ENCODE measurements at regions not wholly inside any gene's neighbourhood (a gene's known extent, or its start where the extent isn't known, plus 50 kb on each side); places are given as distances from the start of the nearest gene placed in this dataset.

GRCh38 chr16:13314633-13315032 lies 413.2 kb downstream of the SHISA9 start:
- no peak for DNase-seq (ENCODE audit: extremely low read depth, insufficient read length)
- Histone ChIP-seq H3K36me3 (ENCODE audit: control insufficient read depth, insufficient read depth, low read length) (no peaks in the 10 kb centered on the region), H3K4me3 (replicated peaks; ENCODE audit: low read depth, low read length) (no peak overlapping the region), H3K27me3 (replicated peaks; ENCODE audit: control insufficient read depth, insufficient read depth, low read length) (no peaks in the 10 kb centered on the region)
- no peak for TF ChIP-seq CTCF (IDR thresholded peaks at IDR 0.05; ENCODE audit: insufficient read depth, low read length, poor library complexity, severe bottlenecking)

- Histone ChIP-seq H3K4me3 (replicated peaks; ENCODE audit: low read depth, low read length) (no peak overlapping the region), H3K27me3 (replicated peaks; ENCODE audit: control insufficient read depth, insufficient read depth, low read length) (no peaks in the 10 kb centered on the region), H3K36me3 (ENCODE audit: control insufficient read depth, insufficient read depth, low read length) (no peaks in the 10 kb centered on the region)
- no peak for DNase-seq (ENCODE audit: extremely low read depth, insufficient read length)
- TF ChIP-seq CTCF (IDR thresholded peaks at IDR 0.05; ENCODE audit: insufficient read depth, low read length, poor library complexity, severe bottlenecking), result no peak
Measured at GRCh38 chr16:13315642-13316427, 414.4 kb downstream of the SHISA9 start.

GRCh38 chr16:13322336-13322735 lies 420.9 kb downstream of the SHISA9 start:
- no peak for DNase-seq (ENCODE audit: extremely low read depth, insufficient read length)
- no peak overlapping the region for H3K4me3 ChIP-seq (replicated peaks; ENCODE audit: low read depth, low read length)
- no peaks in the 10 kb centered on the region for H3K27me3 ChIP-seq (replicated peaks; ENCODE audit: control insufficient read depth, insufficient read depth, low read length)
- TF ChIP-seq CTCF (IDR thresholded peaks at IDR 0.05; ENCODE audit: insufficient read depth, low read length, poor library complexity, severe bottlenecking), result no peak
- no peaks in the 10 kb centered on the region for H3K36me3 ChIP-seq (ENCODE audit: control insufficient read depth, insufficient read depth, low read length)

- H3K27me3 ChIP-seq (replicated peaks; ENCODE audit: control insufficient read depth, insufficient read depth, low read length), result no peaks in the 10 kb centered on the region
- no peaks in the 10 kb centered on the region for H3K36me3 ChIP-seq (ENCODE audit: control insufficient read depth, insufficient read depth, low read length)
- TF ChIP-seq CTCF (IDR thresholded peaks at IDR 0.05; ENCODE audit: insufficient read depth, low read length, poor library complexity, severe bottlenecking), result no peak
- no peak for DNase-seq (ENCODE audit: extremely low read depth, insufficient read length)
- no peak overlapping the region for H3K4me3 ChIP-seq (replicated peaks; ENCODE audit: low read depth, low read length)
Measured at GRCh38 chr16:13324851-13325250, 423.5 kb downstream of the SHISA9 start.

- H3K4me3 ChIP-seq (replicated peaks; ENCODE audit: low read depth, low read length), result no peak overlapping the region
- DNase-seq (ENCODE audit: extremely low read depth, insufficient read length), result no peak
- no peaks in the 10 kb centered on the region for H3K27me3 ChIP-seq (replicated peaks; ENCODE audit: control insufficient read depth, insufficient read depth, low read length)
- no peaks in the 10 kb centered on the region for H3K36me3 ChIP-seq (ENCODE audit: control insufficient read depth, insufficient read depth, low read length)
- no peak for TF ChIP-seq CTCF (IDR thresholded peaks at IDR 0.05; ENCODE audit: insufficient read depth, low read length, poor library complexity, severe bottlenecking)
Measured at GRCh38 chr16:13325396-13325795, 424.0 kb downstream of the SHISA9 start.
